Naive thymus-derived CD4-positive, alpha-beta T cell (primary cell): ENCODE measurements at regions not wholly inside any gene's neighbourhood (a gene's known extent, or its start where the extent isn't known, plus 50 kb on each side); places are given as distances from the start of the nearest gene placed in this dataset.
"Not testable (repeated sequence)": the region's sequence is repeated elsewhere in the genome, so short reads cannot be mapped to it uniquely, and the experiment has no call there.

Experiments
- ATAC-seq: fragments of 150-1000 bp; cut with Tn5 transposase; 2 replicates; pipeline ENCODE4 v1.10.0; 2021; ENCODE audit warnings: mild to moderate bottlenecking, moderate library complexity
- CTCF ChIA-PET: fragments of 350-600 bp; sonication (Branson Sonifier 250); formaldehyde crosslinking; loops from one replicate; lab custom pipeline; 2021; ENCODE audit warnings: antibody characterized with exemption; lab: Charles Lee
- POLR2A ChIA-PET: fragments of 350-600 bp; sonication (Branson Sonifier 250); formaldehyde crosslinking; loops from one replicate; lab custom pipeline; 2021; ENCODE audit warnings: antibody characterized with exemption, inconsistent platforms; lab: Charles Lee
- DNase-seq, 9 donors: peaks; one replicate each; pipeline versions ENCODE4 v3.0.0 to v3.0.0-alpha.2; 2020 to 2022; ENCODE audit warnings: mixed read lengths in 1 of 9
- H3K27ac ChIP-seq: one replicate; pipeline ENCODE4 v1.7.0; 2013; ENCODE audit warnings: mild to moderate bottlenecking, low read depth, low read length, moderate library complexity
- H3K27me3 ChIP-seq, 2 donors: one replicate each; pipeline ENCODE4 v1.7.0; 2013; ENCODE audit warnings: low read length in 2 of 2, mild to moderate bottlenecking in 2 of 2, moderate library complexity in 2 of 2; ENCODE audit not compliant: control insufficient read depth in 2 of 2, insufficient read depth in 2 of 2
- H3K36me3 ChIP-seq, 3 experiments: 1 replicate in 2 of 3; 2 replicates in 1 of 3; pipeline ENCODE4 v1.7.0; 2013; ENCODE audit warnings: low read length in 3 of 3, mild to moderate bottlenecking in 3 of 3, moderate library complexity in 1 of 3; ENCODE audit not compliant: insufficient read depth in 3 of 3, control insufficient read depth in 2 of 3
- H3K4me1 ChIP-seq, 2 donors: one replicate each; pipeline ENCODE4 v1.7.0; 2013; ENCODE audit warnings: low read length in 2 of 2, mild to moderate bottlenecking in 2 of 2, moderate library complexity in 1 of 2; ENCODE audit not compliant: control insufficient read depth in 2 of 2, insufficient read depth in 2 of 2
- H3K4me3 ChIP-seq: 2 replicates; pipeline ENCODE4 v1.7.0; 2013; ENCODE audit warnings: mild to moderate bottlenecking, low read length
- H3K9me3 ChIP-seq, 3 experiments: 1 replicate in 2 of 3; 2 replicates in 1 of 3; pipeline ENCODE4 v1.7.0; 2013; ENCODE audit warnings: low read length in 3 of 3; ENCODE audit not compliant: control insufficient read depth in 2 of 3
- H3K27ac Mint-ChIP-seq, 9 donors: one replicate each; pipeline ENCODE4 v1.8.0; 2020 to 2022; ENCODE audit warnings: mixed read lengths in 9 of 9, mild to moderate bottlenecking in 8 of 9, moderate library complexity in 5 of 9, inconsistent platforms in 2 of 9
- H3K27me3 Mint-ChIP-seq, 5 donors: one replicate each; pipeline ENCODE4 v1.8.0; 2021 to 2022; ENCODE audit warnings: mixed read lengths in 5 of 5, mild to moderate bottlenecking in 1 of 5
- H3K36me3 Mint-ChIP-seq, 5 donors: one replicate each; pipeline ENCODE4 v1.8.0; 2020 to 2022; ENCODE audit warnings: mixed read lengths in 5 of 5, mild to moderate bottlenecking in 3 of 5, inconsistent platforms in 1 of 5
- H3K4me1 Mint-ChIP-seq, 7 donors: one replicate each; pipeline ENCODE4 v1.8.0; 2020 to 2022; ENCODE audit warnings: mixed read lengths in 7 of 7, mild to moderate bottlenecking in 3 of 7, inconsistent platforms in 1 of 7
- H3K4me3 Mint-ChIP-seq, 10 donors: one replicate each; pipeline ENCODE4 v1.8.0; 2020 to 2022; ENCODE audit warnings: mild to moderate bottlenecking in 10 of 10, mixed read lengths in 10 of 10, moderate library complexity in 6 of 10, inconsistent platforms in 2 of 10
- H3K9me3 Mint-ChIP-seq, 11 donors: one replicate each; pipeline ENCODE4 v1.8.0; 2020 to 2022; ENCODE audit warnings: mixed read lengths in 11 of 11, mild to moderate bottlenecking in 4 of 11, inconsistent platforms in 1 of 11, moderate library complexity in 1 of 11
- intact Hi-C, 2 donors: fragments of 100-400 bp; cut with micrococcal nuclease; formaldehyde crosslinking; loops; one replicate each; pipeline ENCODE4 v1.15.1; 2023

DNA sequence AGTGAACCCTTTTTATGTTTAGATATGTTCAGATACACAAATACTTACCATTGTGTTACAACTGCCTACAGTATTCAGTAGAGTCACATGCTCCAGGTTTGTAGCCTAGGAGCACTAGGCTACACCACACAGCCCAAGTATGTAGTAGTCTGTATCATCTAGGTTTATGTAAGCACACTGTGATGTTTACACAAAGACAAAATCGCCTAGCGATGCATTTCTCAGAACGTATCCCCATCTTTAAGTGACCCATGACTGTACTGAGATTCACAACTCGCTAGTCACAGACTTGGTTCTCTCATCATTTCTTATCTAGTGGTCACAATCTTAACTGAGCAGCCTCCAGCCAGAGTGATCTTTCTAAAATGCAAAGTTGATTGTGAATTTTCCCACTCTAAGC, 119.2 kb downstream of the RASSF10 start:
- Histone ChIP-seq H3K4me3 (no peak overlapping the region), H3K27ac (no peak overlapping the region), H3K4me1 (no peaks in the 10 kb centered on the region), H3K27me3 (no peaks in the 10 kb centered on the region), H3K36me3 (no peaks in the 10 kb centered on the region), H3K9me3 (no peaks in the 10 kb centered on the region)
- Mint-ChIP-seq H3K27me3 (peaks cover 21 to 40% (median 35%) of the 10 kb centered on the region in 5 donors), H3K9me3 (peaks cover 0 to 13% (median 5%) of the 10 kb centered on the region in 11 donors), H3K36me3 (peaks cover 0 to 9% (median 0%) of the 10 kb centered on the region in 5 donors), H3K4me1 (no peaks in the 10 kb centered on the region), H3K4me3 (no peak overlapping the region), H3K27ac (no peak overlapping the region)
- intact Hi-C loops = no loop called here
- no peak for ATAC-seq
- CTCF ChIA-PET = no interaction called here
- DNase-seq = no peak
- POLR2A ChIA-PET = no interaction called here

DNA sequence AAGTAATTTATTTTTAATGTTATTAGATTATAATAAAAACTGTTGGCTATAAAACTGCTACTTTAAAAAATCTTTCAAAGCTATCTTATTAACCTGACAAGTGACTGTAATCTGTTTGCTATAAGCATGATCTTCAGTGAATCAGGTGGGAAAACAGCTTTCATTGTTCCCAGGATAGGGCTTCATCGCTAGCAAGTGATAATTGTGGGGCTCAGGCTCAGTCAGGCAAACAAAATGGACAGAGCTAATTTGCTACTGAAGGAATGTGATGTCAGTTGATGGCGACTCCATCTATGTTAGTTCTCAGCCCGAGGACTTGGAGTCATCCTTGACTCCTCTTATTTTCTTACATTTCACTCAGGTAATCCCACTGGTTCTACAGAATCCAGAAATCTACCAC, 125.0 kb downstream of the RASSF10 start:
- peaks cover 0 to 11% (median 4%) of the 10 kb centered on the region in 11 donors for H3K9me3 Mint-ChIP-seq
- intact Hi-C loops = no loop called here
- CTCF ChIA-PET = no interaction called here

DNA sequence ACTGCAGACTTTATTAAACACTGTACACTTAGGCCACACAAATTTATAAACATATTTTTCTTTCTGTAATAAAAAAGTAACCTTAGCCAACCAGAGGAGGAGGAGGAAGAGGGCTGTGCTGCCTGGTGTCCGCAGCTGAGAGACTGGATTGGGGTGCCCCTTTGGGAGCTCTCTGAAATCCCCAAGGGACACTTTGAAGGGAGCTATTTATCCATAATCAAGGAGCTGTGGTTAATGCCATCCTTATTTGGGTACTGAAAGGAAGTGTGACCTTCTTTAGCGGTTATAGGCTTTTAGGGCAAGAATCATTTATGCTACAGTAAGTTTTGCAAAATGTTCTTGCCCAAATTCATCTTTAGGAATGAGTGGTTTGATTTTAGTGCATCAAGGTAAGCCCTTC, 125.8 kb downstream of the RASSF10 start:
- CTCF ChIA-PET = no interaction called here

More for the DNA sequence above, 125.0 kb downstream of the RASSF10 start:
- DNase-seq (no peak), ATAC-seq (no peak)
- Mint-ChIP-seq H3K4me3 (no peak overlapping the region), H3K27me3 (peaks cover 19 to 40% (median 30%) of the 10 kb centered on the region in 5 donors), H3K4me1 (no peaks in the 10 kb centered on the region), H3K27ac (no peak overlapping the region), H3K36me3 (no peaks in the 10 kb centered on the region)
- POLR2A ChIA-PET = no interaction called here
- no peak overlapping the region for H3K27ac ChIP-seq
- H3K36me3 ChIP-seq = no peaks in the 10 kb centered on the region
- H3K4me3 ChIP-seq = no peak overlapping the region
- no peaks in the 10 kb centered on the region for H3K4me1 ChIP-seq
- H3K27me3 ChIP-seq = no peaks in the 10 kb centered on the region
- no peaks in the 10 kb centered on the region for H3K9me3 ChIP-seq

DNA sequence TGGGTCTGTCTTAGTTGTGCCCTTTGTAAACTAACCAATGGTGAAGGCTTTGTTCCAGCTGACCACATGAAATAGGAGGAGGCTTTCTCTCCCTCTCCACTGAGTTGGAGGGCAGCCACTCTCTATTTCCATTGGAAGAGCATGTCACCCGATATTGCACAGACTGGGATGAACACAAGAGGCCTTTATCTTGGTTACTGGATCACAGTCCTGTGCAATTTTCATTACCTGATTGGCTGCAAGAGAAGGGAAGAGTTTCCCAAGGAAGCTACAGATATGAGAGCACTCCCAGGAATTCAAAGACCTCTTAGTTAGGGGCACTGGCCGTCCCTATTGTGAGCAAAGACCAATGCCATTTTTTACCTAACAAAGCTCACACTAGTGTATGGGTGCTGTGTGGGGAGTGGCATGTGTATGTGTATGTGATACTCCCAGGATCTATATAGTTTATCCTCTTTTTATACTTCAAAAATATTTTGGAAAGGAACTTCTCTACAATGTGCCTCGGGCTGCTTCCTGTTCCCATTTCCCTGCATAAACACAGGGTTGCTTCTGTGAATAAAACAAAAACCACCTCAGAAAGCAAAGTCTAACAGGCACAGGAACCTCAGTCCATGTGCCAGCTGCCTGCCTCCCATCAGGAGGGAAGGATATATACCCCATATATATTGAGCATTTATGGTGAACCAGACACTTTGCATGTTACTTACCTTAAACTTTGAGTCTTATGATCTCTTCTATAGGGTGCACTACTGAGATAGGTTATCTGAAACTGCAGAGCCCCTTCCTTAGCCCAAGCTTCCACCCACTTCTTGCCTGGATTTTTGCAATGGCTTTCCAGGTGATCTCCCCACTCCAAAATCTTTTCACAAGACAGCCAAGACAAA, 126.5 kb downstream of the RASSF10 start:
- peaks cover 0 to 12% (median 3%) of the 10 kb centered on the region in 11 donors for H3K9me3 Mint-ChIP-seq
- Histone ChIP-seq H3K4me3 (no peak overlapping the region), H3K4me1 (no peaks in the 10 kb centered on the region), H3K9me3 (no peaks in the 10 kb centered on the region), H3K27ac (no peak overlapping the region), H3K27me3 (no peaks in the 10 kb centered on the region), H3K36me3 (no peaks in the 10 kb centered on the region)
- POLR2A ChIA-PET = no interaction called here
- H3K27me3 Mint-ChIP-seq = peaks cover 18 to 48% (median 35%) of the 10 kb centered on the region in 5 donors
- H3K4me1 Mint-ChIP-seq = no peaks in the 10 kb centered on the region
- DNase-seq = no peak
- no peak overlapping the region for H3K4me3 Mint-ChIP-seq
- intact Hi-C loops = no loop called here
- no peak for ATAC-seq
- no peak overlapping the region for H3K27ac Mint-ChIP-seq
- CTCF ChIA-PET = no interaction called here
- no peaks in the 10 kb centered on the region for H3K36me3 Mint-ChIP-seq

More for the DNA sequence above, 125.8 kb downstream of the RASSF10 start:
- Histone ChIP-seq H3K27me3 (no peaks in the 10 kb centered on the region), H3K9me3 (no peaks in the 10 kb centered on the region), H3K27ac (no peak overlapping the region), H3K4me1 (no peaks in the 10 kb centered on the region), H3K36me3 (no peaks in the 10 kb centered on the region), H3K4me3 (no peak overlapping the region)
- H3K27ac Mint-ChIP-seq = no peak overlapping the region
- no peak overlapping the region for H3K4me3 Mint-ChIP-seq
- H3K27me3 Mint-ChIP-seq = peaks cover 19 to 42% (median 33%) of the 10 kb centered on the region in 5 donors
- H3K9me3 Mint-ChIP-seq = peaks cover 0 to 10% (median 4%) of the 10 kb centered on the region in 11 donors
- no peaks in the 10 kb centered on the region for H3K4me1 Mint-ChIP-seq
- ATAC-seq = no peak
- POLR2A ChIA-PET = no interaction called here
- DNase-seq = no peak
- intact Hi-C loops = no loop called here
- no peaks in the 10 kb centered on the region for H3K36me3 Mint-ChIP-seq

- Histone ChIP-seq H3K4me1 (no peaks in the 10 kb centered on the region), H3K4me3 (no peak overlapping the region), H3K27ac (no peak overlapping the region), H3K27me3 (no peaks in the 10 kb centered on the region), H3K36me3 (no peaks in the 10 kb centered on the region), H3K9me3 (no peaks in the 10 kb centered on the region)
- ATAC-seq (no peak), DNase-seq (no peak)
- intact Hi-C loops = no loop called here
- Mint-ChIP-seq H3K27me3 (peaks cover 15 to 48% (median 35%) of the 10 kb centered on the region in 5 donors), H3K4me3 (no peak overlapping the region), H3K27ac (no peak overlapping the region), H3K36me3 (no peaks in the 10 kb centered on the region), H3K9me3 (peaks cover 0 to 12% (median 3%) of the 10 kb centered on the region in 11 donors), H3K4me1 (no peaks in the 10 kb centered on the region)
- ChIA-PET CTCF (no interaction called here), POLR2A (no interaction called here)
Observed at GRCh38 chr11:13136272-13136596, 127.1 kb downstream of the RASSF10 start.

DNA sequence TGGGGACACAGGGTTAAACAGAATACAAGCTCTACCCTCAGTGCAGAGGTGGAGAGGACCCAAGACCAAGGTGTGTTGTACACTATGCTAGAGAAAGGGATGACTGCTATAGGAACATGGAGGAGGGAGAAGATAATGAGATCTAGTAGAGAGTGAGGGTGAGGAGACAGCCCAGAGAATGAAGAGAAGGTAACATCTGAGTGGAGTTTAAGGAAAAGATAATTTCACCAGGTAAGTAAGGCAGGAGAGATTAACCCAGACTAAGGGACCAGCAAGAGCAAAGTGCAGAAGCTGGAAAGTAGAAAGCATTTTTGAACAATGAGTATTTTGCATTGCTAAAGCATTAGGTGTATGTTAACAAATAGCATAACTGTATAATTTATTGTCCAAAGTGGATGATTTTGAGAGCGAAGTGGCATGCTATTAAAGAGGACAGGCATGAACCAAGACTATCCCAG, 128.8 kb downstream of the RASSF10 start:
- peaks cover 10 to 46% (median 36%) of the 10 kb centered on the region in 5 donors for H3K27me3 Mint-ChIP-seq
- POLR2A ChIA-PET = no interaction called here
- H3K27me3 ChIP-seq = no peaks in the 10 kb centered on the region
- H3K4me3 ChIP-seq = no peak overlapping the region
- H3K36me3 Mint-ChIP-seq = no peaks in the 10 kb centered on the region
- peaks cover 0 to 7% (median 2%) of the 10 kb centered on the region in 11 donors for H3K9me3 Mint-ChIP-seq
- H3K9me3 ChIP-seq = no peaks in the 10 kb centered on the region
- ATAC-seq (no peak), DNase-seq (no peak)
- no peak overlapping the region for H3K4me3 Mint-ChIP-seq
- CTCF ChIA-PET = no interaction called here
- H3K27ac Mint-ChIP-seq = no peak overlapping the region
- intact Hi-C loops = no loop called here
- H3K4me1 Mint-ChIP-seq = no peaks in the 10 kb centered on the region
- no peaks in the 10 kb centered on the region for H3K36me3 ChIP-seq
- H3K27ac ChIP-seq = no peak overlapping the region
- no peaks in the 10 kb centered on the region for H3K4me1 ChIP-seq

GRCh38 chr11:13139085-13139484, 130.0 kb downstream of the RASSF10 start:
- H3K9me3 Mint-ChIP-seq, CTCF ChIA-PET, DNase-seq, H3K4me1 Mint-ChIP-seq, POLR2A ChIA-PET, ATAC-seq, H3K4me3 ChIP-seq, H3K4me1 ChIP-seq, H3K27me3 ChIP-seq, H3K36me3 ChIP-seq, intact Hi-C loops, H3K4me3 Mint-ChIP-seq, H3K27ac ChIP-seq, H3K36me3 Mint-ChIP-seq, H3K27ac Mint-ChIP-seq, H3K9me3 ChIP-seq: not testable (repeated sequence)
- peaks cover 11 to 48% (median 36%) of the 10 kb centered on the region in 5 donors for H3K27me3 Mint-ChIP-seq
